ENCODE measurements at regions not wholly inside any gene's neighbourhood (a gene's known extent, or its start where the extent isn't known, plus 50 kb on each side); places are given as distances from the start of the nearest gene placed in this dataset.

- DNase-seq = no peak
Measured at GRCh38 chr9:24488896-24489295, 56.8 kb downstream of the IZUMO3 start.

GRCh38 chr9:24487946-24488345 lies 57.8 kb downstream of the IZUMO3 start:
- DNase-seq = no peak

GRCh38 chr9:24487250-24487861 lies 58.3 kb downstream of the IZUMO3 start:
- no peak for DNase-seq

- no peak for DNase-seq
Measured at GRCh38 chr9:24479361-24480059, 66.2 kb downstream of the IZUMO3 start.

GRCh38 chr9:24464319-24464951 lies 81.3 kb downstream of the IZUMO3 start:
- DNase-seq = peak; percentile 7

GRCh38 chr9:24462951-24463350 lies 82.7 kb downstream of the IZUMO3 start:
- DNase-seq = no peak

GRCh38 chr9:24460781-24461180 lies 84.9 kb downstream of the IZUMO3 start:
- DNase-seq = no peak

- no peak for DNase-seq
Measured at GRCh38 chr9:24459953-24460352, 85.7 kb downstream of the IZUMO3 start.

GRCh38 chr9:24451346-24451745 lies 94.4 kb downstream of the IZUMO3 start:
- DNase-seq = peak; percentile 46

- DNase-seq = no peak
Measured at GRCh38 chr9:24449976-24450375, 95.7 kb downstream of the IZUMO3 start.

GRCh38 chr9:24439456-24439855 lies 106.2 kb downstream of the IZUMO3 start:
- DNase-seq = no peak

GRCh38 chr9:24438876-24439275 lies 106.8 kb downstream of the IZUMO3 start:
- no peak for DNase-seq

GRCh38 chr9:24436761-24437160 lies 108.9 kb downstream of the IZUMO3 start:
- DNase-seq = no peak

- DNase-seq = no peak
Measured at GRCh38 chr9:24434183-24434582, 111.5 kb downstream of the IZUMO3 start.

GRCh38 chr9:24416136-24416535 lies 129.6 kb downstream of the IZUMO3 start:
- DNase-seq = no peak

- DNase-seq = no peak
Measured at GRCh38 chr9:24413651-24414050, 132.0 kb downstream of the IZUMO3 start.

GRCh38 chr9:24398466-24398865 lies 147.2 kb downstream of the IZUMO3 start:
- DNase-seq = no peak

- DNase-seq = no peak
Measured at GRCh38 chr9:24391095-24391494, 154.6 kb downstream of the IZUMO3 start.

GRCh38 chr9:24385077-24385476 lies 160.6 kb downstream of the IZUMO3 start:
- DNase-seq = no peak

GRCh38 chr9:24382566-24382965 lies 163.1 kb downstream of the IZUMO3 start:
- no peak for DNase-seq

- DNase-seq = no peak
Measured at GRCh38 chr9:24381205-24381604, 164.5 kb downstream of the IZUMO3 start.

GRCh38 chr9:24359046-24359445 lies 186.7 kb downstream of the IZUMO3 start:
- DNase-seq = no peak

- no peak for DNase-seq
Measured at GRCh38 chr9:24351973-24352372, 193.7 kb downstream of the IZUMO3 start.

GRCh38 chr9:24351258-24351657 lies 194.4 kb downstream of the IZUMO3 start:
- no peak for DNase-seq
